ENCODE measurements at regions not wholly inside any gene's neighbourhood (a gene's known extent, or its start where the extent isn't known, plus 50 kb on each side); places are given as distances from the start of the nearest gene placed in this dataset.

DNA sequence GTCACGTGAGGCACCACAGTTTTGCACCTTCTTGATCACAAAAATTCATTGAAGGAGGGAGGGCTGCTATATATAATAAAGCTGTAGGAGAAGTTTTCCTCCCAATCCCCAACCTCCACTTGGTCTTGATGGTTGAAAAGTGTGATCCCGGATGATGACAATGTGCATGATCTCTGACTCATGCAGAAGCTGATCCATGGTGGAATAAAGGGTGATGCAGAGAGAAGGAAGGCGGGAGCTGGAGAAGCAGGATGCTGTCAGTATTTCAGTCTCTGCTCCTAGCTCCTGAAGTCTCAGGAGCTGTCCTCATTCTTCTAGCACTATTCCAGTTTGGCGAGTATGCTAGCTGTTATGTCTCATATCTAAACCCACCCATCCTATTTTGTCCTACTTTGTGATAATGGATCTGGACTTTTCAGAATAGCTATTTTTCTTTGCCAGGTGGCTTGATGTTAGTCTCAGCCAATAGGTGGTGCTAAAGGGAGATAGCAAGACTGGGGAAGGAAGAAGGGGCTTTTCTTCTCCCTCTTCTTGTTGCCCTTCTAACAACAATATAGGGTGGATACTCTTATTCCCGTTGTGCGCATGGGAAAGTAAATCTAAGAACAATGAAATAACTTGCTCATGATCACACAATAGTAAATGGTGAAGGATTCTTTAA lies 65.6 kb upstream of the HTR2A start:
- ATAC-seq: no peak

DNA sequence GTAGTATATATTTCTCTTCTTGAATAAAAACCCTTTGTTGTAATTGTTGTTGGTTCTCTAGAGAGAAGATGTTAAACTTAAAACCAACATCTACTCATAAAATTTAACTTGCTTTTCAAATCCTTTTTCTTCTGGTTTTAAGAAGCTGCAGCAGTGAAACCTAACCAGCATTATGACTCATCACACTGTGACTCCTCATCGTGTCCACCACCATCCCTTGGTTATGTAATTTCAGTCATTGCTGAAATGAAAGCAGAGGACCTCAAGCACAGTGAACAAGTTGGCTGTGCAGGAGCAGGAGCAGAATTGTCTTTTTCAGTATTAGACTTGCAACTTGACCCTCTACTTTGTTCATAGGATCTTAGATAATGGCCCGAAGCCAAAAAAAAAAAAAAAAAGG lies 64.9 kb upstream of the HTR2A start:
- H3K4me1 Mint-ChIP-seq: peaks cover 3% of the 10 kb centered on the region
- CTCF ChIA-PET: interaction anchor here (0.8 kb wide), 1 partner anchor 638 kb away, joined by 4 read pairs; no protein-coding TSS in a partner anchor
- peaks cover 10% of the 10 kb centered on the region for H3K27me3 Mint-ChIP-seq
- ATAC-seq (peak; percentile 66), DNase-seq (peak; percentile 45)
- H3K4me3 Mint-ChIP-seq: no peak overlapping the region
- H3K9me3 Mint-ChIP-seq (ENCODE audit: low read depth): no peaks in the 10 kb centered on the region
- H3K27ac Mint-ChIP-seq: no peak overlapping the region
- no peaks in the 10 kb centered on the region for H3K36me3 Mint-ChIP-seq

More for the DNA sequence above, 65.6 kb upstream of the HTR2A start:
- Mint-ChIP-seq H3K4me1 (peaks cover 3% of the 10 kb centered on the region), H3K36me3 (no peaks in the 10 kb centered on the region), H3K27me3 (peaks cover 5% of the 10 kb centered on the region), H3K27ac (no peak overlapping the region), H3K4me3 (no peak overlapping the region), H3K9me3 (ENCODE audit: low read depth) (no peaks in the 10 kb centered on the region)
- CTCF ChIA-PET: interaction anchor here (0.6 to 1.3 kb wide), 3 partner anchors 14 to 637 kb away, joined by 3 to 4 read pairs (median 3); no protein-coding TSS in a partner anchor
- no peak for DNase-seq

DNA sequence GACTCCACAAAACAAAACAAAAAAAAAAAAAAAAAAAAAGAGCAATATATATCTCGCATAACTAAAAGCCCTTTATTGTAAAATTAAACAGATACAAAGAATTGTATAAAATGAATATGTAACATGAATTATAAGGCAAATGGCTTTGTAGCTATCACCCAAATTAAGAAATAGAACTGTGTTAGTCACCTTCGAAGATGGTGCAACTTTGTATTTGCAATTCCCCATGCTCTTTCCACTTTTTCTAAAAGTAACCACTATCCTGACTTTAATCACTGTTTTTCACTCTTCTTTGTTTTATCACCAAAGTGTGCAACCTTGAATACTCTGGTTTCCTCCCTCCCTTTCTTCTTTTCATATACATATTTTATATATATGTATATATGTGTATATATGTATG lies 57.1 kb upstream of the HTR2A start:
- H3K36me3 Mint-ChIP-seq: no peaks in the 10 kb centered on the region
- DNase-seq: no peak
- CTCF ChIA-PET: no interaction called here
- no peak for ATAC-seq
- H3K27ac Mint-ChIP-seq: no peak overlapping the region
- H3K4me1 Mint-ChIP-seq: no peaks in the 10 kb centered on the region
- H3K27me3 Mint-ChIP-seq: peaks cover 13% of the 10 kb centered on the region
- H3K9me3 Mint-ChIP-seq (ENCODE audit: low read depth): no peaks in the 10 kb centered on the region
- H3K4me3 Mint-ChIP-seq: no peak overlapping the region

DNA sequence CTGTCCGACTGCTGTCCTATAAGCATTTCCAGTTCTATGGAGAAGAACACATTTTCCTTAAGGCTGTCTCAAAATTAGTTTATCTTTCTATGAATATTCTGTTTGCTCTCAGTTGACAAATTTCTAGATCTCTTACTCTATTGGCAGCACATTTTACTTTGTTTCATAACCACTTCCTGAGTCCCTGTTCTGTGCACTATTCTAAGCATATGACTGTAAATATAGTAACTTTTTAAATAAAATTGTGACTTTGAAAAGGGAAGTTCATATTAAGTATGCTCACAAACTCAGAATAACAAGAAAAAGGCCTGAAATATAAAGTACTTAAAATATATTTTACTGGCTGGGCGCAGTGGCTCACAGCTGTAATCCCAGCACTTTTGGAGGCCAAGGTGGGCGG lies 56.5 kb upstream of the HTR2A start:
- no peaks in the 10 kb centered on the region for H3K36me3 Mint-ChIP-seq
- DNase-seq: no peak
- H3K27ac Mint-ChIP-seq: no peak overlapping the region
- H3K9me3 Mint-ChIP-seq (ENCODE audit: low read depth): no peaks in the 10 kb centered on the region
- peaks cover 13% of the 10 kb centered on the region for H3K27me3 Mint-ChIP-seq
- ATAC-seq: no peak
- no peak overlapping the region for H3K4me3 Mint-ChIP-seq
- CTCF ChIA-PET: no interaction called here
- H3K4me1 Mint-ChIP-seq: no peaks in the 10 kb centered on the region

DNA sequence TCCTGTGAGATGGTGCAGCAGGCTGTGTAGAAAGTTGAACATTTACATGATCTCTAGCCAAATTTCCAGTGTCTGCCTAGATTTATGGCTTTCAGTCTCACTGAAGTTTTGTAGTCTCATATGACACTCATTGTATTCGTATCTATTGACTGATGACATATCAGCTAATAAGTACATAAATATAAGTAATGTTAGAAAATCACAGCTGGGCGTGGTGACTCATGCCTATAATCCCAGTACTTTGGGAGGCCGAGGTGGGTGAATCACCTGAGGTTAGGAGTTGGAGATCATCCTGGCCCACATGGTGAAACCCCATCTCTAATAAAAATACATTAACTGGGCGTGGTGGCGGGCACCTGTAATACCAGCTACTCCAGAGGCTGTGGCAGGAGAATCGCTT lies 54.7 kb upstream of the HTR2A start:
- no peak for DNase-seq
- no peaks in the 10 kb centered on the region for H3K9me3 Mint-ChIP-seq (ENCODE audit: low read depth)
- no peaks in the 10 kb centered on the region for H3K36me3 Mint-ChIP-seq
- H3K4me3 Mint-ChIP-seq: no peak overlapping the region
- no peak for ATAC-seq
- CTCF ChIA-PET: no interaction called here
- H3K27ac Mint-ChIP-seq: no peak overlapping the region
- H3K27me3 Mint-ChIP-seq: peaks cover 5% of the 10 kb centered on the region
- no peaks in the 10 kb centered on the region for H3K4me1 Mint-ChIP-seq

DNA sequence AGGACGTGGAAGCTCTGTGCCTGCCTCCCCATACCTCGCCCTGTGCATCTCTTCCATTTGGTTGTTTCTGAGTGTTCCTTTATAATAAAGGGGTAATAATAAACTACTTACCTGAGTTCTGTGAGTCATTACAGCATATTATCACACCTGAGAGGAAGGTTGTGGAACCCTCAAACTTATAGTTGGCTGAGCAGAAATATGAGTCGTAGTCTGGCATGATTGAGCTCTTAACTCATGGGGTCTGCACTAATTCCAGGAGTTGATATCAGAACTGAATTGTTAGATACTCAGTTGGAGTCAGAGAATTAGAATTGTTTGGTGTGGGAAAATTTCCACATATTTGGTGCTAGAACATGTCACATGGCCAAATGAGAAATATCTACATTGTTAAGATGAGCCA lies 52.4 kb upstream of the HTR2A start:
- DNase-seq: no peak
- Mint-ChIP-seq H3K4me3 (no peak overlapping the region), H3K27me3 (peaks cover 2% of the 10 kb centered on the region), H3K9me3 (ENCODE audit: low read depth) (no peaks in the 10 kb centered on the region), H3K27ac (no peak overlapping the region), H3K36me3 (no peaks in the 10 kb centered on the region), H3K4me1 (no peaks in the 10 kb centered on the region)
- ATAC-seq: no peak
- CTCF ChIA-PET: interaction anchor here (1.5 to 2.2 kb wide), 2 partner anchors 13 to 55 kb away, joined by 3 to 6 read pairs; no protein-coding TSS in a partner anchor

DNA sequence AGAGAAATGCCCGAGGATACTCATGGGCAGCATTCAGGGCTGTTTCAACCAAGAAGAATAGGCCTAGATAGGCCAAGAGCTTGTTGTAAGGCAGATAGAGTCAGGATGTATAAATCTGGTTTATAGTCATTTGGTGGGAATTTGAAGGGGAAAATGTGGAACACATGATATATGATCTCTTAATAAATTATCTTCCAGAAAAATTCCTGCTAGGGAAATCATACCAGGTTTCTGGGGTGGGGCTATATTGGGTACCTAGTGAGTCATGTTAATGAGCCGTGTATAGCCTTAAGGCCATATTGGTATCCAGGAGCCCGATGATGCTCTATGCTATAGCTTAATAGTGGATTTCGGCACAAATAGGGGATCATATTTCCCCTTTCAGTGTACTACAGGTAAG lies 51.5 kb upstream of the HTR2A start:
- no peak for DNase-seq
- CTCF ChIA-PET: interaction anchor here (1.5 to 2.2 kb wide), 2 partner anchors 14 to 54 kb away, joined by 3 to 6 read pairs; no protein-coding TSS in a partner anchor
- peaks cover 2% of the 10 kb centered on the region for H3K27me3 Mint-ChIP-seq
- no peaks in the 10 kb centered on the region for H3K36me3 Mint-ChIP-seq
- no peaks in the 10 kb centered on the region for H3K4me1 Mint-ChIP-seq
- no peak overlapping the region for H3K4me3 Mint-ChIP-seq
- no peak overlapping the region for H3K27ac Mint-ChIP-seq
- no peak for ATAC-seq
- H3K9me3 Mint-ChIP-seq (ENCODE audit: low read depth): no peaks in the 10 kb centered on the region

DNA sequence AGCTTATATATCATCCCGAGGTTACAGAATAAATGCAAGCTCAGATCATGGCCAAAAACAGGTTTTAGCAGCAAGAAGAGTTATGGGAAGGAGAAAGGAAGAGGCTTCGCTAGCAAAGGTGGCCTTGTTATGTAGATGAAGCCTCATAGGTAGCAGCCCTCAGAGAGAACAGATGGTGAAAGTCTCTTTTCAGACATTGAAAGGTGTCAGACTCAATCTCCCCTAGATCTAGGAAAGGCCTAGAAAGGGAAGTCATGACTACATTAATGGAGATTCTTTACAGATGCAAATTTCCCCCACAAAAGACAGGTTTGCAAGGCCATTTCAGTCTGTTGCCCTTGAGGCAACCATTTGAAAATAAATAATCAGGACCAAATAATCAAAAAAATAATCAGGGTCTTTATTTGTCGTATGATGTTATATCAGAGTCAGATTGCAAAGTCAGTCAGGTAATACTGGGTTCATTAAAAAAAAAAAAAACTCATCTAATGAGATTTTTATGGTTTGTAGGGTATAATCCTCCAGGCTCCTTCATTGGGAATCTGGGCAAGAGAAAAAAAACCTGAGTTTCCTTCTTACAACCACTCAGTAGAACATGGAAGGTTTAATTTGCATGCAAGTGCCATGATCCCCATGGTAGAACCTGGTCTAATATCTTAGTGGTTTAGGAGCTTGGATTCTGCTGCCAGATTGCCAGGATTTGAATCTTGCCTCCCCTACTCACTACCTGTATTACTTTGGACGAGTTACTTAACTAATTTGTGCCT lies 50.8 kb upstream of the HTR2A start:
- CTCF ChIA-PET: interaction anchor here (1.5 kb wide), 1 partner anchor 15 kb away, joined by 3 read pairs; no protein-coding TSS in a partner anchor
- no peaks in the 10 kb centered on the region for H3K36me3 Mint-ChIP-seq
- H3K27me3 Mint-ChIP-seq: peaks cover 2% of the 10 kb centered on the region
- ATAC-seq (no peak), DNase-seq (no peak)
- H3K4me1 Mint-ChIP-seq: no peaks in the 10 kb centered on the region
- H3K4me3 Mint-ChIP-seq: no peak overlapping the region
- no peak overlapping the region for H3K27ac Mint-ChIP-seq
- H3K9me3 Mint-ChIP-seq (ENCODE audit: low read depth): no peaks in the 10 kb centered on the region

Measured in activated CD8-positive, alpha-beta memory T cell treated with anti-CD3 and anti-CD28 coated beads, Interleukin-2, amount 10 ng/mL, durations not matched to agents 7 days and 5 days (primary cell).